GM23338 (cell line): ENCODE measurements at regions not wholly inside any gene's neighbourhood (a gene's known extent, or its start where the extent isn't known, plus 50 kb on each side); places are given as distances from the start of the nearest gene placed in this dataset.

ENCODE experiments used
- ATAC-seq: fragments of 200-7000 bp; cut with Tn5 transposase; 3 replicates; pipeline ENCODE4 v1.9.1; 2020
- DNase-seq: peaks from one replicate; pipeline ENCODE4 v3.0.0-alpha.2; 2015; ENCODE audit warnings: low spot score
- H2AFZ ChIP-seq: fragments of 200-600 bp; sonication (generic); 2 replicates; pipeline ENCODE4 v1.8.0; 2016; ENCODE audit warnings: antibody characterized with exemption, mild to moderate bottlenecking, moderate library complexity
- H3F3A ChIP-seq: fragments of 200-600 bp; sonication (generic); replicated peaks from 2 replicates; pipeline ENCODE4 v1.8.0; 2017; ENCODE audit warnings: antibody characterized with exemption, mixed run types, low read depth
- H3K27ac ChIP-seq: fragments of 200-600 bp; sonication (generic); 2 replicates; pipeline ENCODE4 v1.6.1; 2016; ENCODE audit warnings: low read depth
- H3K27me3 ChIP-seq: fragments of 200-600 bp; sonication (generic); 2 replicates; pipeline ENCODE4 v1.8.0; 2016; ENCODE audit warnings: mild to moderate bottlenecking, mixed run types, moderate library complexity; ENCODE audit not compliant: insufficient read depth
- H3K36me3 ChIP-seq: fragments of 200-600 bp; sonication (generic); 2 replicates; pipeline ENCODE4 v1.8.0; 2016; ENCODE audit warnings: mild to moderate bottlenecking; ENCODE audit not compliant: insufficient read depth
- H3K4me1 ChIP-seq: fragments of 200-600 bp; sonication (generic); 2 replicates; pipeline ENCODE4 v1.8.0; 2016; ENCODE audit warnings: mild to moderate bottlenecking, moderate library complexity; ENCODE audit not compliant: insufficient read depth
- H3K4me2 ChIP-seq: fragments of 200-600 bp; sonication (generic); 2 replicates; pipeline ENCODE4 v1.7.1; 2017; ENCODE audit warnings: mixed run types
- H3K4me3 ChIP-seq: fragments of 200-600 bp; sonication (generic); 2 replicates; pipeline ENCODE4 v1.6.1; 2016; ENCODE audit warnings: mixed run types
- H3K79me2 ChIP-seq: fragments of 200-600 bp; sonication (generic); replicated peaks from 2 replicates; pipeline ENCODE4 v1.8.0; 2017; ENCODE audit warnings: mild to moderate bottlenecking; ENCODE audit not compliant: insufficient read depth
- H3K9me2 ChIP-seq: fragments of 200-600 bp; sonication (generic); 2 replicates; pipeline ENCODE4 v1.8.0; 2017; ENCODE audit not compliant: insufficient read depth
- H4K20me1 ChIP-seq: fragments of 200-600 bp; sonication (generic); replicated peaks from 2 replicates; pipeline ENCODE4 v1.8.0; 2017; ENCODE audit warnings: mild to moderate bottlenecking; ENCODE audit not compliant: insufficient read depth
- H3K27ac Mint-ChIP-seq: 2 replicates; pipeline ENCODE4 v1.8.0; 2020; ENCODE audit warnings: inconsistent platforms, mild to moderate bottlenecking, moderate library complexity, mixed read lengths
- H3K27me3 Mint-ChIP-seq: 3 replicates; pipeline ENCODE4 v1.8.0; 2022; ENCODE audit warnings: low read depth, mild to moderate bottlenecking, moderate library complexity, mixed read lengths, inconsistent platforms; ENCODE audit not compliant: insufficient read depth, poor library complexity
- H3K36me3 Mint-ChIP-seq: 3 replicates; pipeline ENCODE4 v1.8.0; 2021; ENCODE audit warnings: low read depth, mild to moderate bottlenecking, inconsistent platforms, moderate library complexity, mixed read lengths
- H3K4me1 Mint-ChIP-seq: 3 replicates; pipeline ENCODE4 v1.8.0; 2020; ENCODE audit warnings: mild to moderate bottlenecking, inconsistent platforms, mixed read lengths
- H3K4me3 Mint-ChIP-seq: 3 replicates; pipeline ENCODE4 v1.8.0; 2021; ENCODE audit warnings: moderate library complexity, mild to moderate bottlenecking, inconsistent platforms, mixed read lengths
- H3K9me3 Mint-ChIP-seq: 3 replicates; pipeline ENCODE4 v1.8.0; 2020; ENCODE audit warnings: moderate library complexity, mild to moderate bottlenecking, inconsistent platforms, mixed read lengths
- CREB1 ChIP-seq: fragments of 250-450 bp; sonication (Bioruptor Pico); IDR thresholded peaks from 2 replicates; pipeline ENCODE4 v1.5.0; 2020; ENCODE audit warnings: low read depth, mild to moderate bottlenecking, moderate library complexity
- CTCF ChIP-seq, 2 experiments: fragments of 200-600 bp in 1 of 2; sonication (generic) in 1 of 2; conservative IDR thresholded peaks; 2 replicates each; pipeline versions ENCODE4 v1.5.1 to v1.6.1; 2016 to 2017; ENCODE audit warnings: antibody characterized with exemption in 2 of 2, low read depth in 2 of 2, mild to moderate bottlenecking in 2 of 2, moderate library complexity in 1 of 2
- ETS1 ChIP-seq: IDR thresholded peaks from 2 replicates; pipeline ENCODE4 v1.6.1; 2016; ENCODE audit warnings: antibody characterized with exemption
- EZH2 ChIP-seq: fragments of 200-600 bp; sonication (generic); IDR thresholded peaks from one replicate; pipeline ENCODE4 v1.8.0; 2017; ENCODE audit warnings: antibody characterized with exemption, mild to moderate bottlenecking, low read depth; ENCODE audit not compliant: unreplicated experiment
- EZH2phosphoT487 ChIP-seq: fragments of 200-600 bp; sonication (generic); IDR thresholded peaks from one replicate; pipeline ENCODE4 v1.8.1; 2018; ENCODE audit warnings: antibody characterized with exemption; ENCODE audit not compliant: unreplicated experiment
- STAT1 ChIP-seq: IDR thresholded peaks from one replicate; pipeline ENCODE4 v1.6.1; 2016; ENCODE audit warnings: antibody characterized with exemption; ENCODE audit not compliant: unreplicated experiment
- ZNF114 ChIP-seq: fragments of 250-450 bp; sonication (Bioruptor Pico); IDR thresholded peaks from 2 replicates; pipeline ENCODE4 v1.5.0; 2020; ENCODE audit warnings: mild to moderate bottlenecking, moderate library complexity
- ZNF331 ChIP-seq: fragments of 250-450 bp; sonication (Bioruptor Pico); IDR thresholded peaks from 2 replicates; pipeline ENCODE4 v1.5.0; 2020; ENCODE audit warnings: low read depth, mild to moderate bottlenecking, moderate library complexity

- H3K27me3 Mint-ChIP-seq = peaks cover 2% of the 10 kb centered on the region
- H3K27me3 ChIP-seq = no peaks in the 10 kb centered on the region
- no peak overlapping the region for H3K4me3 ChIP-seq
- no peak overlapping the region for H3K4me3 Mint-ChIP-seq
- no peak overlapping the region for H3K27ac Mint-ChIP-seq
- H2AFZ ChIP-seq = no peak overlapping the region
- no peaks in the 10 kb centered on the region for H3K36me3 ChIP-seq
- H3K9me2 ChIP-seq = no peaks in the 10 kb centered on the region
- H3K9me3 Mint-ChIP-seq = no peaks in the 10 kb centered on the region; the same call in 2 of the 3 replicates
- no peak overlapping the region for H3K4me2 ChIP-seq
- TF ChIP-seq EZH2phosphoT487 (no peak), STAT1 (no peak)
- H3K27ac ChIP-seq = no peak overlapping the region
- DNase-seq (no peak), ATAC-seq (no peak)
- H4K20me1 ChIP-seq = no peaks in the 10 kb centered on the region
- no peaks in the 10 kb centered on the region for H3F3A ChIP-seq
- no peaks in the 10 kb centered on the region for H3K79me2 ChIP-seq
- H3K4me1 ChIP-seq = no peaks in the 10 kb centered on the region
- peaks cover 5% of the 10 kb centered on the region; the same call in 1 of the 3 replicates for H3K36me3 Mint-ChIP-seq
- peaks cover 4% of the 10 kb centered on the region; the same call in 1 of the 3 replicates for H3K4me1 Mint-ChIP-seq
These were observed 827.2 kb upstream of the FRG1 start for GRCh38 chr4:189113389-189113888.

- no peak overlapping the region for H2AFZ ChIP-seq
- TF ChIP-seq ZNF331 (CRISPR knock-in tag) = no peak
- TF ChIP-seq ETS1 = no peak
- TF ChIP-seq CTCF (conservative IDR thresholded peaks at IDR 0.05; ENCODE audit: low read depth in 2 of 2) = peak; percentile 36 to 60; a peak in 3 of 4 replicates
- TF ChIP-seq EZH2 = no peak
- TF ChIP-seq CREB1 (CRISPR knock-in tag) = no peak
- TF ChIP-seq ZNF114 (CRISPR knock-in tag) = no peak
- H3K36me3 ChIP-seq = no peaks in the 10 kb centered on the region
- no peak overlapping the region for H3K4me3 ChIP-seq
- no peak overlapping the region for H3K4me3 Mint-ChIP-seq
- H3K27me3 ChIP-seq = no peaks in the 10 kb centered on the region
- no peaks in the 10 kb centered on the region for H3F3A ChIP-seq
- H3K9me3 Mint-ChIP-seq = peaks cover 5% of the 10 kb centered on the region; the same call in 2 of the 3 replicates
- H3K4me2 ChIP-seq = no peak overlapping the region
- H3K36me3 Mint-ChIP-seq = peaks cover 13% of the 10 kb centered on the region; the same call in 2 of the 3 replicates
- H3K27ac Mint-ChIP-seq = no peak overlapping the region
- no peaks in the 10 kb centered on the region for H3K9me2 ChIP-seq
- H3K4me1 Mint-ChIP-seq = peaks cover 4% of the 10 kb centered on the region; the same call in 1 of the 3 replicates
- peaks cover 2% of the 10 kb centered on the region for H3K27me3 Mint-ChIP-seq
- DNase-seq (peak; percentile 45), ATAC-seq (no peak)
- no peaks in the 10 kb centered on the region for H3K4me1 ChIP-seq
- no peak overlapping the region for H3K27ac ChIP-seq
- H4K20me1 ChIP-seq = no peaks in the 10 kb centered on the region
- no peaks in the 10 kb centered on the region for H3K79me2 ChIP-seq
These were observed 823.2 kb upstream of the FRG1 start for GRCh38 chr4:189117426-189117825.
